ENCODE measurements at regions not wholly inside any gene's neighbourhood (a gene's known extent, or its start where the extent isn't known, plus 50 kb on each side); places are given as distances from the start of the nearest gene placed in this dataset.

DNA sequence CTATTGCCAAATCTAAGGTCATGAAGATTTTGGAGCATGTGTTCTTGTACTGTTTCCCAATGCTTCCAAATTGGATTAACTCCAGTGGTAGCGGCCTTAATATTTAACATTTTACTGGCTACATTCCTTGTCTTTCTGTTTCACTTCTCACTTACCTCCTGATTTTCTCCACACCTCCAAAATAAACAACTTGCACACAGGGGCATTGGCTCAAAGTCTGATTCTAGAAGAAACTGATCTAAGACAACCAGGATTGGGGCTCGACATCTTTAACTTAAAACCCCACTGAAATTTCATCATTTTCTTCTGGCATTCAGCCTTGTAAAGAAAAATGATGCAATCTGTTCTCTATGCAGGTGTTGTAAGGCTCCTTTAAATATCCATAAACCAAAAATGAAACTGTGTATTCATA is 557.9 kb upstream of the ID4 start:
- TF ChIP-seq POLR2A (IDR thresholded peaks at IDR 0.05) (no peak), POLR2AphosphoS5 (IDR thresholded peaks at IDR 0.05) (no peak), CTCF (IDR thresholded peaks at IDR 0.05) (no peak), EP300 (IDR thresholded peaks at IDR 0.05) (no peak)
